AG04450 (cell line): ENCODE measurements at regions not wholly inside any gene's neighbourhood (a gene's known extent, or its start where the extent isn't known, plus 50 kb on each side); places are given as distances from the start of the nearest gene placed in this dataset.

ENCODE experiments used
- CTCF ChIA-PET: fragments of 300-600, 350-600 bp; formaldehyde crosslinking; extraction: SDS; loops from one replicate; lab custom pipeline; 2022; ENCODE audit warnings: antibody characterized with exemption, inconsistent platforms; lab: Charles Lee
- POLR2A ChIA-PET: fragments of 350-600 bp; formaldehyde crosslinking; extraction: SDS; loops from one replicate; lab custom pipeline; 2021; ENCODE audit warnings: antibody characterized with exemption, inconsistent platforms; lab: Yijun Ruan, JAX
- DNase-seq: peaks from one replicate; pipeline ENCODE4 v3.0.0-alpha.2; 2011; ENCODE audit warnings: low read depth, low spot score
- H3K27ac ChIP-seq: one replicate; pipeline ENCODE4 v1.5.1; 2012; ENCODE audit warnings: low read depth, low read length, control low read depth
- H3K27me3 ChIP-seq: one replicate; pipeline ENCODE4 v1.6.0; 2012; ENCODE audit warnings: low read length; ENCODE audit not compliant: control insufficient read depth, insufficient read depth
- H3K4me3 ChIP-seq: 2 replicates; pipeline ENCODE4 v1.5.1; 2011; ENCODE audit warnings: mild to moderate bottlenecking, low read depth, low read length, control low read depth
- H3K9me3 ChIP-seq: 2 replicates; pipeline ENCODE4 v1.5.1; 2012; ENCODE audit warnings: low read length; ENCODE audit not compliant: control insufficient read depth, insufficient read depth
- TF ChIP-seq, protein P1 (sequence below): IDR thresholded peaks from 2 replicates; pipeline ENCODE4 v1.5.1; 2011; ENCODE audit warnings: low read depth, low read length, control low read depth, inconsistent platforms

DNA sequence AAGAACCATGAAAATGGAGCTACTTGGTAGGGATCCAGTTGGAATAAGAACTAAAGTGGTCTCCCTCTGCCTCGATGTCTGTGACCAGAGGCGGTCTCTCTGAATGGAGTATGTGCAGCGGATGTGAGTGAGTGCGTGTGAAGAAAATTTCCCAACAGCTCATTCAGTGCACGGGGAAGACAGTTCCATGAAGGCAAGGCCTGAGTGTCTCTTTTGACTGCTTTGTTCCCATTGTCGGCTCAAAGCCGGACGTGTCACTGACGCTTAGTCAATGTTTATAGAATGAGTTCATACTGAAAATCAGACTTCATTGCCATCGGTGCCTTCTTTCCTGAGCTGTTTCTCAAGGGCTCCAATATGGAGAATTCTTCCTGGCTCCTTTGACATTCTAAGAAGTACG lies 55.3 kb upstream of the GRB10 start:
- no peak overlapping the region for H3K4me3 ChIP-seq
- CTCF ChIA-PET, result interaction anchor here (1.3 to 1.8 kb wide), 3 partner anchors 230 to 370 kb away, joined by 3 to 7 read pairs (median 5); no protein-coding TSS in a partner anchor
- 0 out of 2 replicates have a peak, but pooled peaks cover 2% of the 10 kb centered on the region for H3K9me3 ChIP-seq
- POLR2A ChIA-PET, result no interaction called here
- TF ChIP-seq, protein P1, sequence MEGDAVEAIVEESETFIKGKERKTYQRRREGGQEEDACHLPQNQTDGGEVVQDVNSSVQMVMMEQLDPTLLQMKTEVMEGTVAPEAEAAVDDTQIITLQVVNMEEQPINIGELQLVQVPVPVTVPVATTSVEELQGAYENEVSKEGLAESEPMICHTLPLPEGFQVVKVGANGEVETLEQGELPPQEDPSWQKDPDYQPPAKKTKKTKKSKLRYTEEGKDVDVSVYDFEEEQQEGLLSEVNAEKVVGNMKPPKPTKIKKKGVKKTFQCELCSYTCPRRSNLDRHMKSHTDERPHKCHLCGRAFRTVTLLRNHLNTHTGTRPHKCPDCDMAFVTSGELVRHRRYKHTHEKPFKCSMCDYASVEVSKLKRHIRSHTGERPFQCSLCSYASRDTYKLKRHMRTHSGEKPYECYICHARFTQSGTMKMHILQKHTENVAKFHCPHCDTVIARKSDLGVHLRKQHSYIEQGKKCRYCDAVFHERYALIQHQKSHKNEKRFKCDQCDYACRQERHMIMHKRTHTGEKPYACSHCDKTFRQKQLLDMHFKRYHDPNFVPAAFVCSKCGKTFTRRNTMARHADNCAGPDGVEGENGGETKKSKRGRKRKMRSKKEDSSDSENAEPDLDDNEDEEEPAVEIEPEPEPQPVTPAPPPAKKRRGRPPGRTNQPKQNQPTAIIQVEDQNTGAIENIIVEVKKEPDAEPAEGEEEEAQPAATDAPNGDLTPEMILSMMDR, result no peak
- no peak overlapping the region for H3K27ac ChIP-seq
- H3K27me3 ChIP-seq, result peaks cover 6% of the 10 kb centered on the region
- DNase-seq, result no peak

- DNase-seq, result no peak
- no peak overlapping the region for H3K27ac ChIP-seq
- TF ChIP-seq, protein P1, result no peak
- H3K9me3 ChIP-seq, result 0 out of 2 replicates have a peak, but pooled peaks cover under 1% of the 10 kb centered on the region
- POLR2A ChIA-PET, result no interaction called here
- H3K4me3 ChIP-seq, result no peak overlapping the region
- H3K27me3 ChIP-seq, result peaks cover 12% of the 10 kb centered on the region
- CTCF ChIA-PET, result no interaction called here
Measured at GRCh38 chr7:50836646-50837045, 54.0 kb upstream of the GRB10 start.

DNA sequence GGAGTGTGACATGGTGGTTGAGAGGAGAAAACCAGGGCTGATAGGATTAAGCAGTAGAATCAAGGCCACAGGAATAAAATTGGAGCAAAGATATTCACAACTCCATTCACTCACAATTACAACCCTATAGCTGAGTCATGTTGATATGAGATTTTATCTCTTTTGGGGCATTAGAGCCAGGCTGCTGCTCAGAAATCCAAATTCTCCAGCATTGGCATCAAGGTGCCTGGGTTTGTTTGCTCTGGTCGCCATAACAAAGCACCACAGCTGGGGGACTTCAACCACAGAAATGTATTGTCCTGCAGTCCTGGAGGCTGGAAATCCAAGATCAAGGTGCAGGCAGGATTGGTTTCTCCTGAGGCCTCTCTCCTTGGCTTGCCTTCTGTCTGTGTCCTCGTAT lies 52.5 kb upstream of the GRB10 start:
- Histone ChIP-seq H3K4me3 (no peak overlapping the region), H3K27ac (no peak overlapping the region), H3K27me3 (peaks cover 20% of the 10 kb centered on the region), H3K9me3 (no peaks in the 10 kb centered on the region)
- no peak for DNase-seq
- ChIA-PET POLR2A (no interaction called here), CTCF (no interaction called here)
- TF ChIP-seq, protein P1, result no peak

DNA sequence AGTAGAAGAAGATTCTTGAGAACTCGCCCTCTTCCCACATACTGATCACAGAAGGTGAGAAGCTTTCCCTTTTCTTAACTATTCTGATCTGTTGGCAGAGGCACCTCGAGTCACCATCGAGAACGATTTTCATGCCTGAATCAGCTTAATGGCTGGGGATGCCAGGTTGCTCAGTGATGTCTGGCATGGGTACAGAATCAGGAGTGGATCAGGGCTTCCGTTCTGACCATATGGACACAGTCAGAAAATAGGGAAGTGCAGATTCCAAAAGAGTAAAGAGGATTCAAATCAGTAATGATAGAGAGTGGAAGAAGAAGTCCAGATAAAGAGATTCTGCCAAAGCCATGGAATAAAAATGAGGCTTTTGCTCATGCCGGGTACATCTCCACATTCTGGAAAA lies 52.0 kb upstream of the GRB10 start:
- ChIA-PET POLR2A (no interaction called here), CTCF (no interaction called here)
- H3K4me3 ChIP-seq, result no peak overlapping the region
- TF ChIP-seq, protein P1, result no peak
- no peaks in the 10 kb centered on the region for H3K9me3 ChIP-seq
- no peak for DNase-seq
- H3K27me3 ChIP-seq, result peaks cover 20% of the 10 kb centered on the region
- no peak overlapping the region for H3K27ac ChIP-seq

DNA sequence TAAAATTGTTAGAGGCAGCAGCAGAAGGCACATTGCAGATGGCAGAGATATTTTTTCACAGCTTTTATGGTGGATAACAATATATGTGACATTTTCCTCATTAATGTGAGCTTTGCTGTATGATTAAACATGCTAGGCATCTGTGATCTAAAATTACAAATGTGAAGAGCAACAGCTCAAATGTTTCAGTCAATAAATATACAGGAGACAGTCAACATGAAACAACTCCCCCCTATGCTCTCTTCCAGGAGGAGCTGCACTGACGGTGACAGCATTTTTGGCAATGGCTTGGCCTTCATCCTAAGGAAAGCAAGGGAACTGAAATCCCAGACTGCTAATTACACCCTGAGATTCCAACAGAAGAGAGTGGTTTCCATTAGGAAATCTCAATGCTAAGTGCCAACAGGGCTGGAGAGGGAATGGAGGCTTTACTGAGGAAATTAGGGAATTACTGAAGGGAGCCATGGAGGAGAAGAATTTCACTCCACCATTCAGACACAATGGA lies 51.4 kb upstream of the GRB10 start:
- Histone ChIP-seq H3K9me3 (no peaks in the 10 kb centered on the region), H3K4me3 (no peak overlapping the region), H3K27me3 (peaks cover 20% of the 10 kb centered on the region), H3K27ac (no peak overlapping the region)
- ChIA-PET POLR2A (no interaction called here), CTCF (no interaction called here)
- DNase-seq, result no peak
- TF ChIP-seq, protein P1, result no peak
